KMS-11 (cell line): ENCODE measurements at regions not wholly inside any gene's neighbourhood (a gene's known extent, or its start where the extent isn't known, plus 50 kb on each side); places are given as distances from the start of the nearest gene placed in this dataset.

ENCODE experiments used
- H2AFZ ChIP-seq: fragments of 200-600 bp; sonication (generic); 2 replicates; pipeline ENCODE4 v1.6.1; 2016; ENCODE audit warnings: antibody characterized with exemption, mixed run types, low read depth
- H3K27ac ChIP-seq: fragments of 200-600 bp; sonication (generic); 2 replicates; pipeline ENCODE4 v1.6.1; 2016; ENCODE audit warnings: mild to moderate bottlenecking, mixed run types
- H3K27me3 ChIP-seq: fragments of 200-600 bp; sonication (generic); 2 replicates; pipeline ENCODE4 v1.6.1; 2017; ENCODE audit warnings: mild to moderate bottlenecking, low read depth, mixed run types, moderate library complexity; ENCODE audit not compliant: insufficient read depth
- H3K36me3 ChIP-seq: fragments of 200-600 bp; sonication (generic); 2 replicates; pipeline ENCODE4 v1.6.1; 2017; ENCODE audit warnings: mild to moderate bottlenecking, mixed run types; ENCODE audit not compliant: insufficient read depth
- H3K4me1 ChIP-seq: fragments of 200-600 bp; sonication (generic); 2 replicates; pipeline ENCODE4 v1.6.1; 2016; ENCODE audit warnings: mild to moderate bottlenecking, low read depth, mixed run types; ENCODE audit not compliant: poor library complexity, severe bottlenecking
- H3K4me2 ChIP-seq: fragments of 200-600 bp; sonication (generic); 2 replicates; pipeline ENCODE4 v1.7.0; 2016; ENCODE audit warnings: mild to moderate bottlenecking, mixed run types
- H3K4me3 ChIP-seq: fragments of 200-600 bp; sonication (generic); IDR thresholded peaks from 2 replicates; pipeline ENCODE4 v1.6.1; 2017; ENCODE audit warnings: low read depth, low read length, mixed read lengths; ENCODE audit not compliant: insufficient read depth
- H3K79me2 ChIP-seq: fragments of 200-600 bp; sonication (generic); 2 replicates; pipeline ENCODE4 v1.6.1; 2016; ENCODE audit warnings: low read depth, mixed run types; ENCODE audit not compliant: insufficient read depth
- H3K9ac ChIP-seq: fragments of 200-600 bp; sonication (generic); 2 replicates; pipeline ENCODE4 v1.6.1; 2016; ENCODE audit warnings: mild to moderate bottlenecking, mixed run types
- H4K20me1 ChIP-seq: fragments of 200-600 bp; sonication (generic); 2 replicates; pipeline ENCODE4 v1.6.1; 2016; ENCODE audit warnings: mild to moderate bottlenecking, mixed run types; ENCODE audit not compliant: insufficient read depth
- TF ChIP-seq, protein P1 (sequence below): fragments of 200-600 bp; sonication (generic); conservative IDR thresholded peaks from 2 replicates; pipeline ENCODE4 v1.6.1; 2017; ENCODE audit warnings: low read depth, mild to moderate bottlenecking, antibody characterized with exemption, low read length, moderate library complexity, mixed read lengths

DNA sequence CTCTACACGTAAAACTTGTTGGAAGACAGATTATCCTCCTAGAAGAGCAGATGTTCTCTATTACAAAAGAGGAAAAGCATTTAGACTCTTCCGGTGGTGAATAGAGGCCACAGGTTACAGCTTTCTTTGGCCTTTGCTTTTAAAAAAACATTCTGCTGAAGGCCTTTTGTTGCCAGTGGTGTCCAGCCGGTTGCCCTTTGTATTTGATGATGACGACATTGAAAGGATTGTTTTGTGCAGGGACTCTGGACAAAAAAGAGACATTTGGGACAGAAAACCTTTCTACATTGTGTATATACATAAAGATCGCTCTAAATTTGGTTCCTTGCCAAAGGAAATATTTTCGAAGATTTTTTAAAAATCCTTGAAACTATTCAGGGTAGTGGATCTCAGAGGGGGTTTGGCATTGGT is 180.3 kb downstream of the C9orf152 start:
- no peak overlapping the region for H3K4me2 ChIP-seq
- H3K9ac ChIP-seq, result no peak overlapping the region
- H3K36me3 ChIP-seq, result no peaks in the 10 kb centered on the region
- no peak overlapping the region for H3K4me3 ChIP-seq
- H4K20me1 ChIP-seq, result no peaks in the 10 kb centered on the region
- no peak overlapping the region for H3K27ac ChIP-seq
- no peak overlapping the region for H2AFZ ChIP-seq
- no peaks in the 10 kb centered on the region for H3K27me3 ChIP-seq
- TF ChIP-seq, protein P1, sequence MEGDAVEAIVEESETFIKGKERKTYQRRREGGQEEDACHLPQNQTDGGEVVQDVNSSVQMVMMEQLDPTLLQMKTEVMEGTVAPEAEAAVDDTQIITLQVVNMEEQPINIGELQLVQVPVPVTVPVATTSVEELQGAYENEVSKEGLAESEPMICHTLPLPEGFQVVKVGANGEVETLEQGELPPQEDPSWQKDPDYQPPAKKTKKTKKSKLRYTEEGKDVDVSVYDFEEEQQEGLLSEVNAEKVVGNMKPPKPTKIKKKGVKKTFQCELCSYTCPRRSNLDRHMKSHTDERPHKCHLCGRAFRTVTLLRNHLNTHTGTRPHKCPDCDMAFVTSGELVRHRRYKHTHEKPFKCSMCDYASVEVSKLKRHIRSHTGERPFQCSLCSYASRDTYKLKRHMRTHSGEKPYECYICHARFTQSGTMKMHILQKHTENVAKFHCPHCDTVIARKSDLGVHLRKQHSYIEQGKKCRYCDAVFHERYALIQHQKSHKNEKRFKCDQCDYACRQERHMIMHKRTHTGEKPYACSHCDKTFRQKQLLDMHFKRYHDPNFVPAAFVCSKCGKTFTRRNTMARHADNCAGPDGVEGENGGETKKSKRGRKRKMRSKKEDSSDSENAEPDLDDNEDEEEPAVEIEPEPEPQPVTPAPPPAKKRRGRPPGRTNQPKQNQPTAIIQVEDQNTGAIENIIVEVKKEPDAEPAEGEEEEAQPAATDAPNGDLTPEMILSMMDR, result no peak
- H3K79me2 ChIP-seq, result no peaks in the 10 kb centered on the region
- H3K4me1 ChIP-seq, result no peaks in the 10 kb centered on the region

- no peaks in the 10 kb centered on the region for H3K27me3 ChIP-seq
- no peak overlapping the region for H3K27ac ChIP-seq
- H3K79me2 ChIP-seq, result no peaks in the 10 kb centered on the region
- no peaks in the 10 kb centered on the region for H3K4me1 ChIP-seq
- H3K36me3 ChIP-seq, result no peaks in the 10 kb centered on the region
- H3K9ac ChIP-seq, result no peak overlapping the region
- TF ChIP-seq, protein P1, result no peak
- H3K4me2 ChIP-seq, result no peak overlapping the region
- no peaks in the 10 kb centered on the region for H4K20me1 ChIP-seq
- H2AFZ ChIP-seq, result no peak overlapping the region
- H3K4me3 ChIP-seq, result no peak overlapping the region
Measured at GRCh38 chr9:110028271-110028670, 179.7 kb downstream of the C9orf152 start.

- Histone ChIP-seq H3K9ac (no peak overlapping the region), H4K20me1 (no peaks in the 10 kb centered on the region), H3K79me2 (no peaks in the 10 kb centered on the region), H3K27ac (no peak overlapping the region), H2AFZ (no peak overlapping the region), H3K27me3 (no peaks in the 10 kb centered on the region), H3K4me1 (no peaks in the 10 kb centered on the region), H3K4me3 (no peak overlapping the region), H3K36me3 (no peaks in the 10 kb centered on the region), H3K4me2 (no peak overlapping the region)
- TF ChIP-seq, protein P1, result no peak
Measured at GRCh38 chr9:110028676-110029075, 179.3 kb downstream of the C9orf152 start.

DNA sequence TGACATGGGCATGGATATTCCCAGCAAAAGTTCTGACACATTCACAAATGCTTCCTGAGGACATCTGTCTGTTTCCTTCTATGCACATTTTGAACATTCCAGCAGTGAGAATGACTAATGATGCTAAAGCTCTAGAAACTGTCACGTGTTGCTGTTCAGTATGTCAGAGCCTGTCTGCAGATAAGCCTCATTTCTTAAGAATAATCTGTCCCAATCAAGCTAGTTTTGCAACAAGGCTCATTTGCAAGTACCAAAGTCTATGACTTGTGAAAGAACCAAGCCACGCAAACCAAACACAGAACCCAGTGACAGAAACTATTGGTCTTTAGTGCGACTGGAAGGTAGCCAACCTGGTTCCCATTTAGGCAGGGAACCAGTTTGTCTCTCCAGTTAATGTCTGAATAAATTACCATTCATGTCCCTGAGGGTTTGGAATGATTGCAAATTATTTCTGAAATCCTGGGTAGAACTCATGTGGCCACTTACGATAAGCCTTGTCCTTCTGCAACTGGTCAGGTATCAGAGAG is 178.5 kb downstream of the C9orf152 start:
- Histone ChIP-seq H3K36me3 (no peaks in the 10 kb centered on the region), H2AFZ (no peak overlapping the region), H3K4me2 (no peak overlapping the region), H3K9ac (no peak overlapping the region), H4K20me1 (no peaks in the 10 kb centered on the region), H3K27me3 (no peaks in the 10 kb centered on the region), H3K27ac (no peak overlapping the region), H3K4me3 (no peak overlapping the region), H3K79me2 (no peaks in the 10 kb centered on the region), H3K4me1 (no peaks in the 10 kb centered on the region)
- TF ChIP-seq, protein P1, result no peak
